PC-9 (cell line): ENCODE measurements at regions not wholly inside any gene's neighbourhood (a gene's known extent, or its start where the extent isn't known, plus 50 kb on each side); places are given as distances from the start of the nearest gene placed in this dataset.

Experiments used
- BruUV-seq: library from RNA; stranded (reverse); fragments of 400-500 nt; replicated peaks from 2 replicates; lab custom pipeline; 2021; lab: Mats Ljungman, UMichigan
- CTCF ChIA-PET: fragments of 300-600 bp; sonication (Branson Sonifier 250); formaldehyde crosslinking; loops from one replicate; lab custom pipeline; 2022; ENCODE audit warnings: antibody characterized with exemption; lab: Charles Lee
- POLR2A ChIA-PET: fragments of 300-600 bp; sonication (Branson Sonifier 250); formaldehyde crosslinking; loops from one replicate; lab custom pipeline; 2022; ENCODE audit warnings: antibody characterized with exemption; ENCODE audit not compliant: unreplicated experiment; lab: Charles Lee
- DNase-seq, 2 experiments: peaks; one replicate each; pipeline versions ENCODE4 v3.0.0 to v3.0.0-alpha.2; 2015 to 2022; ENCODE audit warnings: mixed read lengths in 1 of 2
- H2AFZ ChIP-seq: fragments of 200-600 bp; sonication (generic); 2 replicates; pipeline ENCODE4 v1.8.1; 2017; ENCODE audit warnings: antibody characterized with exemption
- H3F3A ChIP-seq: fragments of 200-600 bp; sonication (generic); 2 replicates; pipeline ENCODE4 v1.8.1; 2017; ENCODE audit warnings: antibody characterized with exemption, mild to moderate bottlenecking, low read depth; ENCODE audit not compliant: insufficient read depth
- H3K27ac ChIP-seq: fragments of 200-600 bp; sonication (generic); 2 replicates; pipeline ENCODE4 v1.6.1; 2016; ENCODE audit warnings: mixed run types
- H3K27me3 ChIP-seq: fragments of 200-600 bp; sonication (generic); 2 replicates; pipeline ENCODE4 v1.6.1; 2016; ENCODE audit warnings: low read depth, mixed run types; ENCODE audit not compliant: insufficient read depth
- H3K36me3 ChIP-seq: fragments of 200-600 bp; sonication (generic); 2 replicates; pipeline ENCODE4 v1.6.1; 2016; ENCODE audit warnings: low read depth, mixed run types
- H3K4me1 ChIP-seq: fragments of 200-600 bp; sonication (generic); replicated peaks from 2 replicates; pipeline ENCODE4 v1.6.1; 2016; ENCODE audit warnings: mixed run types; ENCODE audit not compliant: insufficient read depth
- H3K4me2 ChIP-seq: fragments of 200-600 bp; sonication (generic); 2 replicates; pipeline ENCODE4 v1.6.1; 2017; ENCODE audit warnings: mixed run types
- H3K4me3 ChIP-seq: fragments of 200-600 bp; sonication (generic); 2 replicates; pipeline ENCODE4 v1.6.1; 2016; ENCODE audit warnings: mixed run types
- H3K79me2 ChIP-seq: fragments of 200-600 bp; sonication (generic); 2 replicates; pipeline ENCODE4 v1.6.1; 2017; ENCODE audit warnings: low read depth, mixed run types
- H3K9me2 ChIP-seq: fragments of 200-600 bp; sonication (generic); 2 replicates; pipeline ENCODE4 v1.8.1; 2017; ENCODE audit warnings: mild to moderate bottlenecking; ENCODE audit not compliant: insufficient read depth
- H3K9me3 ChIP-seq: fragments of 200-600 bp; sonication (generic); 2 replicates; pipeline ENCODE4 v1.8.1; 2016; ENCODE audit warnings: low read depth; ENCODE audit not compliant: insufficient read depth
- H4K20me1 ChIP-seq: fragments of 200-600 bp; sonication (generic); 2 replicates; pipeline ENCODE4 v1.8.1; 2017; ENCODE audit not compliant: insufficient read depth
- CTCF ChIP-seq: fragments of 200-600 bp; sonication (generic); conservative IDR thresholded peaks from 2 replicates; pipeline ENCODE4 v1.6.1; 2017; ENCODE audit warnings: mixed run types, antibody characterized with exemption, mild to moderate bottlenecking, moderate library complexity
- EZH2 ChIP-seq: fragments of 200-600 bp; sonication (generic); IDR thresholded peaks from 2 replicates; pipeline ENCODE4 v1.8.0; 2017; ENCODE audit warnings: antibody characterized with exemption, low read depth
- intact Hi-C: fragments of 100-400 bp; cut with micrococcal nuclease; formaldehyde crosslinking; loops from one replicate; pipeline ENCODE4 v1.10.0; 2022; ENCODE audit not compliant: unreplicated experiment

GRCh38 chr6:95417856-95418255, 159.5 kb upstream of the MANEA start:
- H3K27me3 ChIP-seq, result no peaks in the 10 kb centered on the region
- intact Hi-C loops, result no loop called here
- no peak overlapping the region for H3K4me2 ChIP-seq
- H3K9me2 ChIP-seq, result no peaks in the 10 kb centered on the region
- no peak overlapping the region; the same call in 1 of the 2 replicates for H2AFZ ChIP-seq
- no peaks in the 10 kb centered on the region; the same call in 1 of the 2 replicates for H4K20me1 ChIP-seq
- H3F3A ChIP-seq, result no peaks in the 10 kb centered on the region
- no peak for TF ChIP-seq EZH2
- no peak for TF ChIP-seq CTCF
- no peaks in the 10 kb centered on the region for H3K79me2 ChIP-seq
- DNase-seq, result no peak
- ChIA-PET CTCF (no interaction called here), POLR2A (no interaction called here)
- no peak overlapping the region for H3K4me3 ChIP-seq
- H3K9me3 ChIP-seq, result peaks cover 4% of the 10 kb centered on the region; the same call in 1 of the 2 replicates
- no peaks in the 10 kb centered on the region for H3K4me1 ChIP-seq
- no peaks in the 10 kb centered on the region for H3K36me3 ChIP-seq
- no TSS peak for BruUV-seq
- H3K27ac ChIP-seq, result no peak overlapping the region

DNA sequence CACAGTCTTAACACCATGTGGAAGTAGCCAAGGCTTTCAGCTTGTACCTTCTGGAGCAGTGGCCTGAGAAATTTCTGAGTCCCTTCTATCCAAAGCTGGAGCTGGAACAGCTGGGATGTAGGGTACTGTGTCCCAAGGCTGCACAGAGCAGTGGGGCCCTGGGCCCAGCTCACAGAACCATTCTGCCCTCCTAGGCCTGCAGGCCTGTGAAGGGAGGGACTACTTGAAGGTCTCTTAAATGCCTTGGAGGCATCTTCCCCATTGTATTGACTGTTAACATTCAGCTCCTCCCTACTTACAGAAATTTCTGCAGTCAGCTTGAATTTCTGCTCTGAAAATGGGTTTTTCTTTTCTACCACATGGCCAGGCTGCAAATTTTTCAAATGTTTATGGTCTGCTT, 156.5 kb upstream of the MANEA start:
- TF ChIP-seq EZH2, result no peak
- no peak for TF ChIP-seq CTCF

GRCh38 chr6:95423331-95423730, 154.0 kb upstream of the MANEA start:
- intact Hi-C loops, result no loop called here
- no peaks in the 10 kb centered on the region for H3F3A ChIP-seq
- no TSS peak for BruUV-seq
- H3K9me3 ChIP-seq, result peaks cover 4% of the 10 kb centered on the region; the same call in 1 of the 2 replicates
- no peaks in the 10 kb centered on the region for H3K79me2 ChIP-seq
- no peaks in the 10 kb centered on the region for H3K4me1 ChIP-seq
- no peak overlapping the region for H3K4me2 ChIP-seq
- no peaks in the 10 kb centered on the region for H4K20me1 ChIP-seq
- DNase-seq, result no peak
- TF ChIP-seq CTCF (no peak), EZH2 (no peak)
- H2AFZ ChIP-seq, result no peak overlapping the region
- ChIA-PET POLR2A (no interaction called here), CTCF (no interaction called here)
- H3K36me3 ChIP-seq, result no peaks in the 10 kb centered on the region
- H3K27ac ChIP-seq, result no peak overlapping the region
- no peaks in the 10 kb centered on the region for H3K27me3 ChIP-seq
- H3K4me3 ChIP-seq, result no peak overlapping the region
- H3K9me2 ChIP-seq, result no peaks in the 10 kb centered on the region

More for the DNA sequence above, 156.5 kb upstream of the MANEA start:
- no peak for DNase-seq
- Histone ChIP-seq H3K4me3 (no peak overlapping the region), H3K36me3 (no peaks in the 10 kb centered on the region), H3K4me2 (no peak overlapping the region), H3K79me2 (no peaks in the 10 kb centered on the region), H3K4me1 (no peaks in the 10 kb centered on the region), H3K27ac (no peak overlapping the region), H3K9me2 (no peaks in the 10 kb centered on the region), H3F3A (no peaks in the 10 kb centered on the region), H4K20me1 (no peaks in the 10 kb centered on the region), H3K27me3 (no peaks in the 10 kb centered on the region), H2AFZ (no peak overlapping the region), H3K9me3 (peaks cover 4% of the 10 kb centered on the region; the same call in 1 of the 2 replicates)
- BruUV-seq, result no TSS peak
- ChIA-PET CTCF (no interaction called here), POLR2A (no interaction called here)
- intact Hi-C loops, result no loop called here
